Retinal pigment epithelial cell (primary cell): ENCODE measurements at regions not wholly inside any gene's neighbourhood (a gene's known extent, or its start where the extent isn't known, plus 50 kb on each side); places are given as distances from the start of the nearest gene placed in this dataset.
"Not testable (repeated sequence)": the region's sequence is repeated elsewhere in the genome, so short reads cannot be mapped to it uniquely, and the experiment has no call there.

Experiments
- DNase-seq: peaks from one replicate; pipeline ENCODE4 v3.0.0-alpha.2; 2010; ENCODE audit warnings: low read depth
- H3K4me3 ChIP-seq: 2 replicates; pipeline ENCODE4 v1.5.1; 2011; ENCODE audit warnings: mild to moderate bottlenecking, low read length, control low read depth, moderate library complexity
- CTCF ChIP-seq: conservative IDR thresholded peaks from 2 replicates; pipeline ENCODE4 v1.5.1; 2011; ENCODE audit warnings: low read depth, low read length, control low read depth, inconsistent platforms

DNA sequence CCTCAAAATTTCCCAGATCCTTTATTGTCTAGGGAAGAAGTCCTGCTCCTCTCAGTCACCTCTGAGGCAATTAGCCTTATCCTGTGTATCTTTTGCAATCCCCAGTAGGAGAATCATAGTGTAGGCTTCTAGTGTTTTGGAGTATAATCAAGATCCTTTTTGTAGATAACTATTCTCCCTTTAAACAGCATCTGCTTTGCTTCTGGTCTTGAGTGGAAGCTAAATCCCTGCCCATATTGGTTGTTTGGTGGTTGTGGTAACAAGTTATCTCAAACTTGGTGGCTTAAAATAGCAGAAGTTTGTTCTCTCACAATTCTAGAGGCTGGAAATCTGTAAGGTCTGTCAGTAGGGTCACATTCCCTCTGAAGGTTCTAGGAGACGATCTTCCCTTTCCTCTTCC is 217.5 kb upstream of the RASGRP1 start:
- DNase-seq = no peak
- no peak overlapping the region for H3K4me3 ChIP-seq
- TF ChIP-seq CTCF = no peak

DNA sequence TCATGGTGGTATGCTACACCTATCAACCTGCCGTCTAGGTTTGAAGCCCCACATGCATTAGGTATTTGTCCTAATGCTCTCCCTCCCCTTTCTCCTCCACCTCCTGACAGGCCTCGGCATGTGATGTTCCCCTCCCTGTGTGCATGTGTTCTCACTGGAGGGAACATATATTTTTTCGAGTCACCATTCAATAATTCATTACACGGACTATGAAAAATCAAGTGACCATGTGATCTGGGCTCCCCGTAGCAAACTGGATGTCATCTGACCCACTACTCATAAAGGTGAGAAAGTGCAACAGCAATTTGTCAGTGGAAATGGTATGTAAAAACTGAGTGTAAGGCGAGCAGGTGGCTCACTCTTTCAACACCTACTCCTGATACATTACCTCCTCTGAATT is 224.3 kb upstream of the RASGRP1 start:
- TF ChIP-seq CTCF = no peak
- DNase-seq = no peak
- no peak overlapping the region for H3K4me3 ChIP-seq

GRCh38 chr15:38789566-38789965 is 225.0 kb upstream of the RASGRP1 start:
- DNase-seq = no peak
- no peak overlapping the region for H3K4me3 ChIP-seq
- TF ChIP-seq CTCF = no peak

- H3K4me3 ChIP-seq = no peak overlapping the region
- no peak for DNase-seq
Measured at GRCh38 chr15:38793206-38793810, 228.7 kb upstream of the RASGRP1 start.

GRCh38 chr15:38795471-38796245 is 231.0 kb upstream of the RASGRP1 start:
- no peak for TF ChIP-seq CTCF
- no peak overlapping the region for H3K4me3 ChIP-seq
- no peak for DNase-seq

More at GRCh38 chr15:38793206-38793810, 228.7 kb upstream of the RASGRP1 start:
- no peak for TF ChIP-seq CTCF

DNA sequence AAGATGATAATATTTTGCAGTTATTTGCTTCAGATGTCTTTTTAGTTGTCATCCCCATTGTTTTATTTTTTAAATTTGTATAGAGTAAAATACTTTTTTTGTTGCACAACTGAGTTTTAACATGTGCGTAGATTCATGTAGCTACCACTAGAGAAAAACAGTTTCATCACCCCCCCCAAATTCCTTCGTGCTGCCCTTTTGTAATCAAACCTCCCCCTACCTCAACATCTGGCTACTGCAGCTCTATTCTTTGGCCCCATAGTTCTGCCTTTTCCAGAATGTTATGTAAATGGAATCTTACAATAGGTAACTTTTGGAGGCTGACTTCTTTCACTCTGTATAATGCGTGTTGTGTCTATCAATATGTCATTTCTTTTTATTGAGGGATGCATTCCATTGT is 232.0 kb upstream of the RASGRP1 start:
- no peak for TF ChIP-seq CTCF
- DNase-seq = no peak
- H3K4me3 ChIP-seq = no peak overlapping the region

DNA sequence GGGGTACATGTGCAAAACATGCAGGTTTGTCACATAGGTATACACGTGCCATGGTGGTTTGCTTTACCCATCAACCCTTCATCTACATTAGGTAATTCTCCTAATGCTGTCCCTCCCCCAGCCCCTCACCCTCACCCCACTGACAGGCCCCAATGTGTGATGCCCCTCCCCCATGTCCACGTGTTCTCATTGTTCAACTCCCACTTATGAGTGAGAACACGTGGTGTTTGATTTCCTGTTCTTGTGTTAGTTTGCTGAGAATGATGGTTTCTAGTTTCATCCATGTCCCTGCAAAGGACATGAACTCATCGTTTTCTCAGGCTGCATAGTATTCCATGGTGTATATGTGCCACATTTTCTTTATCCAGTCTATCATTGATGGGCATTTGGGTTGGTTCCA is 232.9 kb upstream of the RASGRP1 start:
- H3K4me3 ChIP-seq, DNase-seq: not testable (repeated sequence)

DNA sequence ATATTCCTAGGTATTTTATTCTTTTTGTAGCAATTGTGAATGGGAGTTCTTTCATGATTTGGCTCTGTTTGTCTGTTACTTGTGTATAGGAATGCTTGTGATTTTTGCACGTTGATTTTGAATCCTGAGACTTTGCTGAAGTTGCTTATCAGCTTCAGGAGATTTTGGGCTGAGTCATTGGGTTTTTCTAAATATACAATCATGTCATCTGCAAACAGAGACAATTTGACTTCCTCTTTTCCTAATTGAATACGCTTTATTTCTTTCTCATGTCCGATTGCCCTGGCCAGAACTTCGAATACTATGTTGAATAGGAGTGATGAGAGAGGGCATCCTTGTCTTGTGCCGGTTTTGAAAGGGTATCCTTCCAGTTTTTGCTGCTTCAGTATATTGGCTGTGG is 234.6 kb upstream of the RASGRP1 start:
- not testable (repeated sequence) for H3K4me3 ChIP-seq, DNase-seq
